Stimulated activated memory B cell treated with anti-CD40 and anti-IgM and Interleukin-4, amounts not matched to agents 10 μg/mL and 1 μg/mL and 100 μg/mL, for 72 hours (primary cell): ENCODE measurements at regions not wholly inside any gene's neighbourhood (a gene's known extent, or its start where the extent isn't known, plus 50 kb on each side); places are given as distances from the start of the nearest gene placed in this dataset.
A peak's percentile ranks its signal among the peaks of the same experiment; 100 is the strongest.

Source experiments
- ATAC-seq: fragments of 150-1000 bp; cut with Tn5 transposase; 2 replicates; pipeline ENCODE4 v1.10.0; 2021
- H3K27ac Mint-ChIP-seq: one replicate; pipeline ENCODE4 v1.8.0; 2022; ENCODE audit warnings: mild to moderate bottlenecking, mixed read lengths
- H3K27me3 Mint-ChIP-seq: one replicate; pipeline ENCODE4 v1.8.0; 2022; ENCODE audit warnings: mixed read lengths
- H3K36me3 Mint-ChIP-seq: one replicate; pipeline ENCODE4 v1.8.0; 2022; ENCODE audit warnings: mixed read lengths
- H3K4me1 Mint-ChIP-seq: one replicate; pipeline ENCODE4 v1.8.0; 2022; ENCODE audit warnings: mixed read lengths
- H3K4me3 Mint-ChIP-seq: one replicate; pipeline ENCODE4 v1.8.0; 2022; ENCODE audit warnings: mild to moderate bottlenecking, moderate library complexity, mixed read lengths
- H3K9me3 Mint-ChIP-seq: one replicate; pipeline ENCODE4 v1.8.0; 2022; ENCODE audit warnings: mixed read lengths

- Mint-ChIP-seq H3K9me3 (no peaks in the 10 kb centered on the region), H3K36me3 (no peaks in the 10 kb centered on the region), H3K4me1 (peaks cover 6% of the 10 kb centered on the region), H3K27me3 (peaks cover 9% of the 10 kb centered on the region), H3K4me3 (peak overlapping the region; percentile 18), H3K27ac (no peak overlapping the region)
- no peak for ATAC-seq
These were observed 127.0 kb upstream of the JCAD start for GRCh38 chr10:30186371-30186875.

DNA sequence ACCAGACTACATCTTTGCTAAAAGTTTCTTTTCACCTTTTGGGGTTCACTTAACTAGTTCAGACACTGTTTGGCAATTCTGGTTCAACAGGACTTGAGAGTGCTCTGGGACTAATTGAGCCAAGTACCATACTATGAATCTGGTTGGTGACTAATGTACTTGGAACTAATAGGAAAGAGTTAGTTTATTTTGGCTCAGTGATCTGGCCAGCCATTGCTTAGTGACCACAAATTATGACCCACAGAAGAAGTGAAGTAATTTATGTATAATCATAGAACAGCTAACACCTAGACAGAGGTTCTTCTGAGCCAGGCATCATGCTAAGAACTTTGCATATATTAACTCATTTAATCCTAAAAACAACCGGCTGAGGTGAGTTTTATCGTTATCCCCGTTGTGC is 126.5 kb upstream of the JCAD start:
- Mint-ChIP-seq H3K27me3 (peaks cover 9% of the 10 kb centered on the region), H3K36me3 (no peaks in the 10 kb centered on the region), H3K9me3 (no peaks in the 10 kb centered on the region), H3K4me1 (peaks cover 6% of the 10 kb centered on the region), H3K4me3 (no peak overlapping the region), H3K27ac (no peak overlapping the region)
- no peak for ATAC-seq

GRCh38 chr10:30185341-30185740 is 126.0 kb upstream of the JCAD start:
- Mint-ChIP-seq H3K27me3 (peaks cover 9% of the 10 kb centered on the region), H3K27ac (no peak overlapping the region), H3K36me3 (no peaks in the 10 kb centered on the region), H3K9me3 (no peaks in the 10 kb centered on the region), H3K4me1 (peaks cover 6% of the 10 kb centered on the region), H3K4me3 (no peak overlapping the region)
- ATAC-seq, result no peak

- no peak for ATAC-seq
- peaks cover 9% of the 10 kb centered on the region for H3K27me3 Mint-ChIP-seq
- no peak overlapping the region for H3K27ac Mint-ChIP-seq
- H3K36me3 Mint-ChIP-seq, result no peaks in the 10 kb centered on the region
- no peaks in the 10 kb centered on the region for H3K9me3 Mint-ChIP-seq
- H3K4me1 Mint-ChIP-seq, result peaks cover 6% of the 10 kb centered on the region
- no peak overlapping the region for H3K4me3 Mint-ChIP-seq
These were observed 125.1 kb upstream of the JCAD start for GRCh38 chr10:30184397-30185033.

DNA sequence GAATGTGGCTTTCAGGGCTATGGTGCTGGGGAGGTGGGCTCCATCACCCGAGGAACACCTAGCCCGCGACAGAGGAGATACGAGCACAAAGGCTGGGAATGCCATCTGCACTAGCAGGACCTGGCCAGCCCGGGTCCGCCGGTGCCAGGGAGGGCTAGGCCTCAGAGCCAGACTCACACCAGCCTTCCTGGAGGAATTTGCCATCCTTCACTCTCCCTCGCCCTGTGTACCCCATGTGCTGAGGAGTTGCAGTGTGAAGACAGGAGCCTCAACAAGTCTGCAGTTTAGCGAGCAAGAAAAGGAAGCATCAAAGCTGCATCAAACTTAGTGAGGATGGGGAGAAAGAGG is 123.6 kb upstream of the JCAD start:
- Mint-ChIP-seq H3K36me3 (no peaks in the 10 kb centered on the region), H3K27me3 (peaks cover 4% of the 10 kb centered on the region), H3K9me3 (no peaks in the 10 kb centered on the region), H3K27ac (no peak overlapping the region), H3K4me3 (no peak overlapping the region), H3K4me1 (peaks cover 6% of the 10 kb centered on the region)
- ATAC-seq, result peak; percentile 35

- no peaks in the 10 kb centered on the region for H3K36me3 Mint-ChIP-seq
- H3K4me1 Mint-ChIP-seq, result peaks cover 6% of the 10 kb centered on the region
- H3K27me3 Mint-ChIP-seq, result no peaks in the 10 kb centered on the region
- no peaks in the 10 kb centered on the region for H3K9me3 Mint-ChIP-seq
- H3K27ac Mint-ChIP-seq, result no peak overlapping the region
- no peak for ATAC-seq
- H3K4me3 Mint-ChIP-seq, result no peak overlapping the region
These were observed 123.0 kb upstream of the JCAD start for GRCh38 chr10:30182191-30183054.

- Mint-ChIP-seq H3K4me1 (no peaks in the 10 kb centered on the region), H3K36me3 (no peaks in the 10 kb centered on the region), H3K27me3 (no peaks in the 10 kb centered on the region), H3K4me3 (no peak overlapping the region), H3K9me3 (no peaks in the 10 kb centered on the region), H3K27ac (no peak overlapping the region)
- ATAC-seq, result no peak
These were observed 119.1 kb upstream of the JCAD start for GRCh38 chr10:30178356-30178964.

DNA sequence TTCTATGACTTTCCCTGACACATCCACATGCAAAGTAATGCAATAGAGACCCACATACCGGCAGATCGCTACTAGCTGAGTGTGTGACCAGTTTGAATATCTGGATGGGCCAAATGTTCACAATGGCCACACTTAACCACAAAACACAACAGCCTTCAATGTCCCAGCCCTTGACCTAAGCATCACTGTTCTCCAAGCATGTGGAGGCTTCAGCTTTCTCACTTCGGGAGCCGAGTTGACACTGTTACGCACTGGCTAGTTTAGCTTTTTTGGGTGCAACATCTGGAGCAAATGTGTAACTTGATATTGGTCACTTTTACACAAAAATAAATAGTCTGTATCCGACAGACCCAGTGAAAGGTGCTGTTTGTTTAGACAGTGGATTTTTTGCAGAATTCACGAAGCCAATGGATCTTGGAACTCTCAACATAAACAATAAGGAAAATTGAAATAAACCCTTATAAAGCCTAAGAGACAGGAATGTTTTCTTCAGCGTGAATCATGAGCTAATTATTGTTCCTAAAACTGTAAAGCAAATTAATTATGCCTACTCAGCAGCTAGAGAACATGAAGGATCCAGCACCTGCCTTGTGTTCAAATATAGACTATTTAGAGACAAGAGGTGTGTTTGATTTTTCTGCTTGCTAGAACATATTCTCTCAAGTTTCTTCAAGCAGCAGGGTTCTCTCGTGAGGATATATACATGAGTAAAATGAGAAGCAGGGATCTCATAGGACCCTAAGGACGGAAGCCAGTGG is 117.6 kb upstream of the JCAD start:
- no peaks in the 10 kb centered on the region for H3K27me3 Mint-ChIP-seq
- ATAC-seq, result no peak
- H3K27ac Mint-ChIP-seq, result no peak overlapping the region
- H3K4me1 Mint-ChIP-seq, result no peaks in the 10 kb centered on the region
- H3K9me3 Mint-ChIP-seq, result no peaks in the 10 kb centered on the region
- no peaks in the 10 kb centered on the region for H3K36me3 Mint-ChIP-seq
- H3K4me3 Mint-ChIP-seq, result no peak overlapping the region

DNA sequence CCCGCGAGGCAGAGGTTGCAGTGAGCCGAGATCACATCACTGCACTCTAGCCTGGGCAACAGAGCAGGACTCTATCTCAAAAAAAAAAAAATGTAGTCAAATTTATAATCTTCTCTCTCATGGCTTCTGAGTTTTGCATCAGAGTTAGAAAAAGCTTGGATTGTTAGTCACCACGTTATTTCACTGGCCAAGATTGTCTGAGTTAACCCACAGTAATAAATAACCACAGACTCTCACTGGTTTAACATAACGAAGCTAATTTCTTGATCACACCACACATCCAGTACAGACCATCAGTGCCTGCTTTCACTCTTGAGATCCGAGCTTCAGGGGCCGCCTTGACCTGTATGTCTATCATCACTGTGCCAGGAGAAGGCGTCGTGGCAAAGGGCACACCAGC is 116.8 kb upstream of the JCAD start:
- Mint-ChIP-seq H3K9me3 (no peaks in the 10 kb centered on the region), H3K27ac (no peak overlapping the region), H3K36me3 (no peaks in the 10 kb centered on the region), H3K4me1 (no peaks in the 10 kb centered on the region), H3K27me3 (no peaks in the 10 kb centered on the region), H3K4me3 (no peak overlapping the region)
- ATAC-seq, result no peak

GRCh38 chr10:30172673-30173072 is 113.3 kb upstream of the JCAD start:
- Mint-ChIP-seq H3K4me1 (no peaks in the 10 kb centered on the region), H3K27me3 (no peaks in the 10 kb centered on the region), H3K36me3 (no peaks in the 10 kb centered on the region), H3K4me3 (no peak overlapping the region), H3K27ac (no peak overlapping the region), H3K9me3 (no peaks in the 10 kb centered on the region)
- ATAC-seq, result no peak

DNA sequence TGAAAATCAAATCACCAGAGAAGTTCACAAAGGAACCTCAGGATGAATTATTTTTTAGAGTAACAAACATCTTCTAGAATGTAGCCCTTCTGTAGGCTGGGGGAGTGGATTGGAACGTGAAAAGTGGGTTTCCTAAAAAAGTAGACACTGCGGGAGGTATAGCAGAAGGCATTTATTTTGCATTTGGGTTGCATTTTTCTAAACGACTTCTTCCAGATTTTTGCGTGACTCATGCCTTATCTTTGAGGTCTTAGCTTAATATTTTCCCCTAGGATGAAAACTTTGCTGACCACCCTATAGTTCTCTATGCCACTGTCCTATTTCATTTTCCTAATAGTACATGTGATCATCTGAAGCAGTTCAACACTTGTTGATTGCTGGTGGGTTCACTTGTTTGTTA is 112.7 kb upstream of the JCAD start:
- no peak overlapping the region for H3K27ac Mint-ChIP-seq
- H3K27me3 Mint-ChIP-seq, result no peaks in the 10 kb centered on the region
- H3K9me3 Mint-ChIP-seq, result no peaks in the 10 kb centered on the region
- H3K4me3 Mint-ChIP-seq, result no peak overlapping the region
- ATAC-seq, result no peak
- no peaks in the 10 kb centered on the region for H3K36me3 Mint-ChIP-seq
- H3K4me1 Mint-ChIP-seq, result no peaks in the 10 kb centered on the region

DNA sequence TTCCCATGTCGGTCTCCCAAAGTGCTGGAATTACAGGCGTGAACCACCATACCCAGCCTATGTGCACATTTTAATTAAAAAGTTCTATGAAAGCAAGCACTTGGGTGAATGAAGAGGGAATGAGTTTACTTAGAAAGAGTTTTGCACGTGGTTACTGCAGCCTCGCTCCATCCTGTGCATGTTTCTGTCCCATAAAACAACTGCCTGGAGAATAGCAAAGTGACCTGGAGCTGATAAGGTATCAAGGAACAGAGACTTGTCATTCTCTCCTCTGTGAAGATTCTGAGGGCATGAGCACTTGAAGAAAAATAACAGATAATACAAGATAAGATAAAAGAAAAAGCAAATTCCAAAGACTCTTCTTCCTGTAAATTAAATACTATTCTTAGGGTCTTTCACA is 112.2 kb upstream of the JCAD start:
- Mint-ChIP-seq H3K27me3 (peaks cover 5% of the 10 kb centered on the region), H3K4me1 (no peaks in the 10 kb centered on the region), H3K27ac (no peak overlapping the region), H3K4me3 (no peak overlapping the region), H3K9me3 (no peaks in the 10 kb centered on the region), H3K36me3 (no peaks in the 10 kb centered on the region)
- ATAC-seq, result no peak

DNA sequence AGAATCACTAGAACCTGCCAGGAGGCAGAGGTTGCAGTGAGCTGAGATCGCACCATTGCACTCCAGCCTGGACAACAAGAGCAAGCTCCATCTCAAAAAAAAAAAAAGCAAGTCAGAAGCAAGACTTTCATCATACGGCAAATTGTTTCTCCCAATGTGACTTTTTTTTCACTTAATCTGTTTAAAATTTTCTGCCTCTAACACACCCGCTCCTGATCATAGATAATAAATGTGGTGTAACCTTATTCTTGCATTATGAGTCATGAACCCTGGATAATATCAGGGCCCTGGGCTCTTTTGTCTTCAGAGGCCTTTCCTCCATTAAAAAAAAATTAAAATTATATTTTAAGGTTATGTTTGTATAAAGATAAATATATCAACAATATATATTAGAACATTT is 111.4 kb upstream of the JCAD start:
- Mint-ChIP-seq H3K36me3 (no peaks in the 10 kb centered on the region), H3K4me3 (no peak overlapping the region), H3K27me3 (peaks cover 9% of the 10 kb centered on the region), H3K4me1 (no peaks in the 10 kb centered on the region), H3K9me3 (no peaks in the 10 kb centered on the region), H3K27ac (no peak overlapping the region)
- ATAC-seq, result no peak

DNA sequence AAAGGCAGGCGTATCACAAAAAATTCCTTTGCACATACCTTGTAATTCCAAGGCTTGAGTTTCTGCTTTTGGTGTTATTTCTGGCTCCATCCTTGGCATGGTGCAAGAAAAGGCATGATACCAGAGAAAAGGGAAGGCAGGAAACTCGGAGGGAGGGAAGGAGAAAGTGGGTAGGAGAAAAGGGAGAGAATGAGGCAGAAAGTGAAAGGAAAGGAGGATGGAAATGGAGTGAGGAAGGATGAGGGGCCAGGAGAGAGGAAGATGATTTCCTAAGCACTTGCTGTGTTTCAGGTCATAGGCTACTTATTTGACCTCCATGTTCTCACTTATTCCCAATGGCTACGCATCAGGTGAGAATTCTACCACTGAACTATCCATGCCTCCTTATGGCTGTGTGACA is 110.8 kb upstream of the JCAD start:
- Mint-ChIP-seq H3K27ac (no peak overlapping the region), H3K27me3 (peaks cover 12% of the 10 kb centered on the region)

GRCh38 chr10:30169342-30169741 is 110.0 kb upstream of the JCAD start:
- H3K27me3 Mint-ChIP-seq, result peaks cover 20% of the 10 kb centered on the region
- no peaks in the 10 kb centered on the region for H3K9me3 Mint-ChIP-seq
- H3K36me3 Mint-ChIP-seq, result no peaks in the 10 kb centered on the region
- H3K27ac Mint-ChIP-seq, result no peak overlapping the region
- H3K4me3 Mint-ChIP-seq, result no peak overlapping the region
- ATAC-seq, result no peak
- H3K4me1 Mint-ChIP-seq, result no peaks in the 10 kb centered on the region

More for the DNA sequence above, 110.8 kb upstream of the JCAD start:
- no peak overlapping the region for H3K4me3 Mint-ChIP-seq
- H3K9me3 Mint-ChIP-seq, result no peaks in the 10 kb centered on the region
- H3K4me1 Mint-ChIP-seq, result no peaks in the 10 kb centered on the region
- ATAC-seq, result no peak
- no peaks in the 10 kb centered on the region for H3K36me3 Mint-ChIP-seq
